Keratinocyte (primary cell): ENCODE measurements at regions not wholly inside any gene's neighbourhood (a gene's known extent, or its start where the extent isn't known, plus 50 kb on each side); places are given as distances from the start of the nearest gene placed in this dataset.
A peak's percentile ranks its signal among the peaks of the same experiment; 100 is the strongest.

Experiments used
- DNase-seq: peaks from one replicate; pipeline ENCODE4 v3.0.0-alpha.2; 2011; ENCODE audit warnings: low read depth, missing footprints, low spot score
- FAIRE-seq: peaks from 2 replicates; lab custom pipeline; 2011; peaks lifted over from hg19 to GRCh38; lab: Jason Lieb, UNC
- H2AFZ ChIP-seq: 2 replicates; pipeline ENCODE4 v1.6.0; 2012; ENCODE audit warnings: low read length, control low read depth, inconsistent platforms; ENCODE audit not compliant: control insufficient read depth
- H3K27ac ChIP-seq: 2 replicates; pipeline ENCODE4 v1.5.1; 2011; ENCODE audit warnings: low read length; ENCODE audit not compliant: control insufficient read depth, insufficient read depth
- H3K27me3 ChIP-seq: 3 replicates; pipeline ENCODE4 v1.6.0; 2011; ENCODE audit warnings: low read length; ENCODE audit not compliant: control insufficient read depth, insufficient read depth; ENCODE audit errors: extremely low read depth
- H3K36me3 ChIP-seq, 2 experiments: 2 replicates in 1 of 2; 3 replicates in 1 of 2; pipeline ENCODE4 v1.5.1; 2011; ENCODE audit warnings: low read length in 2 of 2, mild to moderate bottlenecking in 1 of 2; ENCODE audit not compliant: control insufficient read depth in 2 of 2, insufficient read depth in 2 of 2; ENCODE audit errors: extremely low read depth in 1 of 2
- H3K4me1 ChIP-seq: 3 replicates; pipeline ENCODE4 v1.5.1; 2011; ENCODE audit warnings: low read length; ENCODE audit not compliant: control insufficient read depth, insufficient read depth; ENCODE audit errors: extremely low read depth
- H3K4me2 ChIP-seq: 3 replicates; pipeline ENCODE4 v1.6.0; 2011; ENCODE audit warnings: low read depth, low read length; ENCODE audit not compliant: control insufficient read depth, insufficient read depth; ENCODE audit errors: extremely low read depth
- H3K4me3 ChIP-seq, 3 experiments: fragments of 200-600 bp in 1 of 3; sonication (generic) in 1 of 3; 2 replicates in 2 of 3; 3 replicates in 1 of 3; pipeline ENCODE4 v1.5.1; 2011 to 2016; ENCODE audit warnings: low read length in 3 of 3, mild to moderate bottlenecking in 3 of 3, control low read depth in 2 of 3, inconsistent platforms in 1 of 3, low read depth in 1 of 3, mixed read lengths in 1 of 3, mixed run types in 1 of 3, moderate library complexity in 1 of 3; ENCODE audit not compliant: control insufficient read depth in 2 of 3, insufficient read depth in 2 of 3; ENCODE audit errors: extremely low read depth in 1 of 3
- H3K79me2 ChIP-seq: 2 replicates; pipeline ENCODE4 v1.6.0; 2012; ENCODE audit warnings: low read length; ENCODE audit not compliant: control insufficient read depth, insufficient read depth
- H3K9ac ChIP-seq: 3 replicates; pipeline ENCODE4 v1.6.0; 2011; ENCODE audit warnings: low read length; ENCODE audit not compliant: control insufficient read depth, insufficient read depth; ENCODE audit errors: extremely low read depth
- H3K9me1 ChIP-seq: 3 replicates; pipeline ENCODE4 v1.6.0; 2011; ENCODE audit warnings: low read length; ENCODE audit not compliant: control insufficient read depth, insufficient read depth; ENCODE audit errors: extremely low read depth
- H3K9me3 ChIP-seq: 2 replicates; pipeline ENCODE4 v1.5.1; 2012; ENCODE audit warnings: low read depth, low read length; ENCODE audit not compliant: control insufficient read depth
- H4K20me1 ChIP-seq: 3 replicates; pipeline ENCODE4 v1.6.0; 2011; ENCODE audit warnings: low read length; ENCODE audit not compliant: control insufficient read depth, insufficient read depth; ENCODE audit errors: extremely low read depth
- CTCF ChIP-seq, 3 experiments: IDR thresholded peaks in 1 of 3; conservative IDR thresholded peaks in 1 of 3; optimal IDR thresholded peaks in 1 of 3; 2 replicates in 2 of 3; 3 replicates in 1 of 3; pipeline versions ENCODE3 to v1.5.1; 2011; ENCODE audit warnings: low read length in 3 of 3, mild to moderate bottlenecking in 3 of 3, moderate library complexity in 2 of 3, control low read depth in 1 of 3, inconsistent platforms in 1 of 3; ENCODE audit not compliant: insufficient read depth in 2 of 3; ENCODE audit errors: extremely low read depth in 1 of 3
- EZH2 ChIP-seq: IDR thresholded peaks from one replicate; pipeline ENCODE4 v1.6.1; 2012; ENCODE audit warnings: inconsistent platforms, mild to moderate bottlenecking, low read length, moderate library complexity
- dilution Hi-C: fragments of 300-500 bp; cut with MboI; formaldehyde crosslinking; loops from one replicate; pipeline ENCODE4 v1.7.0; 2020; ENCODE audit warnings: low sequenced_read_pairs; ENCODE audit not compliant: extremely low pct_ligation_motif_present

- Histone ChIP-seq H3K9me3 (no peaks in the 10 kb centered on the region), H3K36me3 (no peaks in the 10 kb centered on the region), H3K4me2 (peak overlapping the region; percentile 33), H3K4me3 (no peak overlapping the region), H2AFZ (no peak overlapping the region), H4K20me1 (no peaks in the 10 kb centered on the region), H3K27ac (no peak overlapping the region), H3K9ac (no peak overlapping the region), H3K79me2 (no peaks in the 10 kb centered on the region), H3K4me1 (peaks cover 42% of the 10 kb centered on the region), H3K27me3 (no peaks in the 10 kb centered on the region), H3K9me1 (no peaks in the 10 kb centered on the region)
- FAIRE-seq: no peak
- TF ChIP-seq EZH2 (no peak), CTCF (optimal IDR thresholded peaks at IDR 0.05 in 1 of 3, IDR thresholded peaks at IDR 0.05 in 1 of 3, conservative IDR thresholded peaks at IDR 0.05 in 1 of 3; ENCODE audit: extremely low read depth in 1 of 3, insufficient read depth in 2 of 3, low read length in 3 of 3) (no peak)
- dilution Hi-C loops: no loop called here
- no peak for DNase-seq
Observed at GRCh38 chr21:38956856-38957571, 151.3 kb downstream of the ETS2 start.

- TF ChIP-seq CTCF (optimal IDR thresholded peaks at IDR 0.05 in 1 of 3, IDR thresholded peaks at IDR 0.05 in 1 of 3, conservative IDR thresholded peaks at IDR 0.05 in 1 of 3; ENCODE audit: extremely low read depth in 1 of 3, insufficient read depth in 2 of 3, low read length in 3 of 3): no peak
- no peak for TF ChIP-seq EZH2
- FAIRE-seq: no peak
- DNase-seq: no peak
- Histone ChIP-seq H3K4me1 (peaks cover 42% of the 10 kb centered on the region), H3K9me3 (no peaks in the 10 kb centered on the region), H3K4me3 (no peak overlapping the region), H3K4me2 (no peak overlapping the region), H4K20me1 (no peaks in the 10 kb centered on the region), H3K9me1 (no peaks in the 10 kb centered on the region), H3K27me3 (no peaks in the 10 kb centered on the region), H3K36me3 (no peaks in the 10 kb centered on the region), H3K9ac (no peak overlapping the region), H3K79me2 (no peaks in the 10 kb centered on the region), H3K27ac (no peak overlapping the region), H2AFZ (no peak overlapping the region)
- dilution Hi-C loops: no loop called here
Observed at GRCh38 chr21:38956521-38956855, 150.8 kb downstream of the ETS2 start.
